GF-D8 (cell line): ENCODE measurements at regions not wholly inside any gene's neighbourhood (a gene's known extent, or its start where the extent isn't known, plus 50 kb on each side); places are given as distances from the start of the nearest gene placed in this dataset.

Experiments
- DNase-seq: peaks from one replicate; lab custom pipeline; 2025; lab: John Stamatoyannopoulos, UW

GRCh38 chr13:99892866-99893504, 78.6 kb downstream of the ZIC5 start:
- DNase-seq, result no peak

DNA sequence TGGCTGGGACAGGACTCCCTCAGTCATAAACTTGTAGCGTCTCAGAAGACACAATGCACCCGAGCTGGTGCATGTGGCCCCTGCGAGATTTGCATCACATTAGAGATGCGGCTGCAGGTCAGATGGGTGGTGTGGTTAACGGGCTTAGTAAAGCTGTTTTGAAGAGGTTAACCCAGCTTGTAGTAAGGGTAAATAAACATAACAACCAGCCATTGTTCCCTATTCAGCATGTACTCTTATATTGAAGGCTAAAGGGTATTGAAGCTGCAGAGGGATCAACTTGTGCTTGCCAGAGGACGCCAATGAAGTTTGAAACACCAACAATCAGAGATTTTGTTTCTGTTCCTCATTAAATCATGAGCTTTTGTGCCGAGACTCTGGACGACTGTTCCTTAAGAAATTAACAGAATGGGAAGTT, 79.4 kb downstream of the ZIC5 start:
- DNase-seq, result no peak

DNA sequence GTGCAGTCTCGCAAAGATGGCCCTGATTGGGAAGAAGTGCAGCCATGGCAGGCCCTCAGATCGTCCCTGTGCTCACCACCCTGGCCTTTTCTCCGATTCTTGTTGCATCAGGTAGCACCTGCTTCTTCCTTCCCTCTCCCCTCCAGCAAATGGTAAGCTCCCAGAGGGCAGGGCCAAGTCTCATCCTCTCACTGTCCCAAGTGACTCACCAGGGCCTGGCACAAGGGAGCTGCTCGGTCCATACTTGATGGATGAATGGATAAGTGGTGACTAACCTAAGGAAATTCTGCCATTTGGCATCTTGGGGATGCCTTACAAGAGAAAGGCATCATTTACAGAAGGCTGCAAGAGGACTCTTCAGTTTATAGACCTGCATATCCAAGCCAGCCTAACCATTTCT, 84.9 kb downstream of the ZIC5 start:
- no peak for DNase-seq

DNA sequence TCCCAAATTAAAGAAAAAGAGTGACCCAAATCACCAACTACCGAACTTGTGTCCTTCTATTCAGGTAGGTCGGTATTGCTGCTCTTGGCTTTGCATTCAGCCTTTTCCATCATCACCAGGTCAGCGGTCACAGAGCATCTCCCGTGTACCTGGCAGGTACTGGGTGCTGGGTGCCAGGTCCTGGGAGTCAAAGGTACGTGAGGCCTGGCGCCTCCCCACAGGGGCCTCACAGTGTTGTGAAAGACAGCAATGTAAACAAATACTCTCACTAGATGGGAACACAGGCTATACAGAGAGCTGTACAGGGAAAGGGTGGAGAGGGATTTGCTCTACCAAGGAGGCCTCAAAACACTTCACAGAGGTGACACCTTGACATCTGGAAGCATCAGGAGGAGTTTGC, 86.7 kb downstream of the ZIC5 start:
- DNase-seq, result no peak

DNA sequence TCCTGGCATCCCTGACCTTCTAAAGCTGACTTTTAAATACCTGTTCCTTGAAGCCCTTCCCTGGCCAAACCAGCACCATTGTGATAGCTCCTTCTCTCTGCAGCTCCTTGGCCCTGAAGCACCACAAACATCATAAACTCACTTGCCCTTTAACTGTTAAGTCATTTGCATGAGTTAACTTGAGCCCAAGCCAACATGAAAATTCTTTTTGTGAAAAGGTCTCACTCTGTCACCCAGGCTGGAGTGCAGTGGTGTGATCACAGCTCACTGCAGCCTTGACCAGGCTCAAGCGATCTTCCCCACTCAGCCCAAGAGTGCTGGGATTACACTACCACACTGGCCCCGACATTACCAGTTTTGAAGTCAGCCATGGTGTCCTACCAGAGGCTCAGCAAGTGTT, 87.8 kb downstream of the ZIC5 start:
- DNase-seq, result no peak

DNA sequence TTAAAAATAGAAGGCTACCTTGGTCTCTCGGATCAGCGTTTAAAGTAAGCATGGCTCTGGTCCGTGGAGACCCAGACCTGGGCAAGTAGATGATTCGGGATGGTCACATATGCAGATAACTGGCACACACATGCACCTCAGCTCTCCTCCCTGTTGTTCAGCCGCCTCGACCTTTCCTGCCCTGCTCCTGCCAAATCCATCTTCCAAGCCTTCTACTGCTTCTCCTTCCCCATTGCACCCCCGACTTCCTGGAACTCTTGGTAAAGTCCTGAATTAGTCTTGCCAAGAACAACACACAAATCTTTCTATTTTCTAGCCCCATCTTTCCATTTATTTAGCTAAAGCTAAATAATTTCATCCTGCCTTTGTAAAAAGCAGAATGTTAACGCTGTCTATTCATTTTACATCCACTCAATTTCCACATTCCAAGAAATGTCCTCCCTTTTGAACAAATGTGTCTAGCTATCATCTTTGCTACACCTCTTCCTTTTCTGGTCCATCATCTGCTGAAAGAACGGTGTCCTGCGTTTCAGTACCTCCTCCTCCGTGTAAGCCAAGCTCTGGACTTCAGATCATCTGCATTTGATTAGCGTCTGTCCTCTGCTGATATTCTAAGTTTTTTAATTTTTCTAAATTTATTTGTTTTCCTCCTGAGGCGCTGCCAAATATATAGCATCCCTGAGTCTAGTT, 92.5 kb downstream of the ZIC5 start:
- no peak for DNase-seq

GRCh38 chr13:99876651-99877050, 94.9 kb downstream of the ZIC5 start:
- no peak for DNase-seq

GRCh38 chr13:99875391-99875790, 96.2 kb downstream of the ZIC5 start:
- no peak for DNase-seq

DNA sequence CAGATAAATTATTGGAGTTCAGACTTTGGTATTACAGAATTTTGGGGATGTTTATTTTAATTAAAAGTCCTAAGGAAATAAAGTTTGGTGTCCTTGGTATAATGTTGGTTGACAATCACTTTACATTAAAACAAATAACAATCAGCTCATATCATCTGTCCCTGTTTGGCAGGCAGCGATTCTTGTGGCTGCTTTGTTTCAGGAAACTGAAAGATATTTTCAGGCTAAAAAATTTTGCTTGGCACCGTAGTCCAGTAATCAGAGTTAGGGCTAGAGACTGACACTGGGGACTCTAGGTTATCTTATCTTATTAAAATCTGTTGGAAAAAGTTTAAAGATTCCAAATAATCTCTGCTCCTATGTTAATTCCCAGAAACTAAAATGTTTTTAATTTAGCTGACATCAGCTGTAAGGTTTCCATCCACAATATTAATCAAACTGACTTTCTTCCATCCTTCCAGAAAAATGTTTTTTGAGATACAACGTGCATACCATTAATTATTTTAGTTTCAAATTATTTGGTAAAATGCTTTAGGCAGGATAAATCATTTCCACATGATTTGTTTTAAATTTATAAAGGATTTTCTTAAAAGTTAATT, 97.6 kb downstream of the ZIC5 start:
- no peak for DNase-seq

DNA sequence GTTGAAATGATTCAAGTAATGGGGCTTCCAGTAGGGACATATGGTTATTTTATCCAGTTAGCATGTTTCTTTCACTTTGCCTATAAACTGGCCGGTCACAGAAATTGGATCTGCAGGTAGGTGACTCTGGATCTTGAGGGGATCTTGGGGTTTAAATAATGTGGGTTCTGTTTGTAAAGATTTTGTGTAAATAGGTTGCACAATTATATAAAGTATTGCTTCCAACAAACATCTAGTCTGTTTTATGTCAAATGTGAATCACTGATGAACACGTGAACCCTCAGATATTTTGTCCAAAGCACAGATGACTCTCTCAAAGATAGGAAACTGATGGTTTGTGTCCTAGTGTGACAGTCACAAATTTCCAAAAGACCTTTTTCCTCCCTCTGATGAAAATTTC, 98.4 kb downstream of the ZIC5 start:
- DNase-seq, result no peak

DNA sequence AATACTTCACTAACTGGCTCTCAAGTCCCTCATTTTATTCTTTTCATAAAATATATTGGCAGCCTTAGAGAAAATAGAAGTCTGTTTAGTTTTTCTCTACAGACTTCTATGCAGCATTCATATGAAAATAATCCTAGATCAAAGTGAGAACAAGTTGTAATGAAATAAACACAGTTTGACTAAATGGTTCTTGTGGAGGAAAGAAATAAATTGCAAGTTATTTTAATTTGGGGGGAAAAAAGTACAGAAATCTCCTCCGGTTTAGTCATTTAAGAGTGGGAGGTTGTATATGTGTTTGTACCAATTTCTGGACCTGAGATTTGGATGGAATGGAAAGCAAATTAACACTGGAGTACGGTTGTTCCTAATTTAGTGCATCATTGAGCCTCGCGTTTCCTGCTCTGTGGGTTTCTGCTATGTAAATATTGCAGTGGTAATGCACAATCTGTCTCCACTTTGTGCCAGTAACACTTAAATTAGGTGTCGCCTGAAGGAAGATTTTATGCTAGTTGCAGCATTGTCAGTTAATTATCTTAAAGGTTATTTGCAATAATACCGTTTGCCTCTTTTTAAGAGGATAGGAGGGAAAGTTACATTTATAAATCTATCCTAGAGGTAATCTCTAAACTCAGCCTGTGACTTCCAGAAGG, 100.2 kb downstream of the ZIC5 start:
- DNase-seq, result no peak

DNA sequence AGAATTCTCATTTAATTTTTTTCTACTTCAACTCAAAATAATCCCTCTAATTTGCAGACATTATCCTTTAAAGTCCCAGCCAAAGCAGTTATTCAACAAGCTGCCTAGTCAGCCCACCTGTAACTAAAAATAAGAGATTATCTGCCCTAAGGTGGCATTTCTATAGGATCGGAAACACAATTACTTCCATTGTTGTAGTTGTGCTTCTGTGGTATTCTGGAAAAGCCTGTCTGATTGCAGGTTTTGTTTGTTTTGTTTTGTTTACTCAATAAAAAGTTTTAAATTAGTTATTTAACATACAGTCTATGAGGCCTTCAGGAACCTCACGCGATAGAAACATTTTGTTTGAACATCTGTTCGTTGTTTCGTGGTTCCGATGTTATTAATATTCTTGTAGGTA, 101.0 kb downstream of the ZIC5 start:
- DNase-seq, result no peak

DNA sequence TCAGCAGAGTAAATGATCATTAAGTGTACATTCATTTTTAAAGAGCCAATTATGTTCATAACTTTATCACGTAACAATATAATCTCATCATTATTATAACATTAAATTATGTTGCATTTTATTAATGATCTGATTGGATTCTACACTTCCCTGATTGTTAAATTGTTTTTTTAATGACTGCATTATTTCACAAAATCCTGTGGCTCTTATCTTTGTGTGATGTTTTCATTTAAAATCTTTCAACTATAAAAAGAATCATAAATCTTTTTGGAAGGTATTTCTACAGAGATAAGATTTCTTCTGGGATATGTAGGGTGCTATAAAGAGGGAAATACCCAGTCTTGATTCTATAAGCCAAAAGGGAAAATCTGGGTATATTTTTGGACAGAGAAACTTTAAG, 101.7 kb downstream of the ZIC5 start:
- no peak for DNase-seq

GRCh38 chr13:99868767-99869166, 102.8 kb downstream of the ZIC5 start:
- no peak for DNase-seq

GRCh38 chr13:99867535-99868257, 103.9 kb downstream of the ZIC5 start:
- DNase-seq, result no peak

GRCh38 chr13:99866781-99867180, 104.8 kb downstream of the ZIC5 start:
- DNase-seq, result no peak

DNA sequence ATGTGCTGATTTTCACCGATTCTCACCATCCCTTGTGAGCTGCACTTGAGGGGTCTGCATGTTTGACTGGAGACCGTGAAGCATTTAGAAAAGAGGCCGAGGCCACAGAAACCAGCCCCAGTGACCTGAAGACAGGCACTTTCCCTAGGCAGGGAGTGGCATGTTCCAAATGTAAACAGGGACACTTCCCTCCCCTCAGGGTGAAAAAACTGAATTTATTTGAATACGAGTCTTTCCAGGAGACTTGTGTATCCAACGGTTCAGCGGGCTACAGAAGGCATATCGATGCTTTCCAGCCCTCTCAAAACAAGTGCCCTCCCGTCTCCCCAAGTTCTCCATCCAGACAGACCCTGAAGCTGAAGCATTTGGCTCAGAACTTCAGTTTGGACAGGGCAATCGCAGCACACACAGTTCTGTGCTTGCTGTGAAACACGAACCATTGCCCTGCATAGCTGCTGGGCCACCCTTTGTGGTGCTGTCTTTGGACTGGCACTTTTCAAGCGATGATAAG, 106.1 kb downstream of the ZIC5 start:
- DNase-seq, result no peak

DNA sequence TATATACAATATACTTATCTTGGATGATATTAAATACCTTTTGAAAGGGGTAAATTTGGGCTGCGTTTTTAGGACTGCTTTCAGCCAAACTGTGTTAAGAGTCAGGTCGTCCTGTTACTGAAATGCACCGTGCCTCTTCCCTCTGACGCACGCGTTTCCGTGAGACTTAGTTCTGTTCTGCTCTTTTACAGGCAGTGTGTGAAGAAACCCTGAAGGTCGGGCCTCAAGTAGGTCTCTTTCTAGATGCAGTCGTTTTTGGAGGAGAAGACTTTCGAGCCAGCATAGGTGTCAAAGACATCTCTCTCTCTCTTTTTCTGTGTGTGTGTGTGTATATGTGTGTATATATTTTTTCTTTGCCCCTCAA, 107.0 kb downstream of the ZIC5 start:
- DNase-seq, result no peak

GRCh38 chr13:99863789-99864626, 107.6 kb downstream of the ZIC5 start:
- DNase-seq, result no peak

DNA sequence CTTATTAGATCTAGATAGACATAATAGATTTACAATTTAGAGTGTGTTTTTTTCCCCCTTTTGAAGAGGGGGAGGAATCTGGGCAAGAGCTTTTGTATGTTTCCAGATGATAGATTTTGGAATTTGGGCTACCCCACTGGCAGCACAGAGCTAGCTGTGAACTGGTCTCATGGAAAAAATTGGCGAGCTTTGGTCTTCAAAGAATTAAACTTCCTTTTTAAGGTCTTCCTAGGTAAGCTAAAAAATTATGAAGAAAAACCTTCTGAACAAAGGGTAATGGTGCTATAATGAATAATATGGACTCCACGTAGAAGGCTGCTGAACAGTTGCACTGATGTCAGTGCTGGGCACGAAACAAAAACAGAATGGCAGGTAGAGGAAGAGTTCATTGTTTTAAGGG, 109.3 kb downstream of the ZIC5 start:
- DNase-seq, result no peak

DNA sequence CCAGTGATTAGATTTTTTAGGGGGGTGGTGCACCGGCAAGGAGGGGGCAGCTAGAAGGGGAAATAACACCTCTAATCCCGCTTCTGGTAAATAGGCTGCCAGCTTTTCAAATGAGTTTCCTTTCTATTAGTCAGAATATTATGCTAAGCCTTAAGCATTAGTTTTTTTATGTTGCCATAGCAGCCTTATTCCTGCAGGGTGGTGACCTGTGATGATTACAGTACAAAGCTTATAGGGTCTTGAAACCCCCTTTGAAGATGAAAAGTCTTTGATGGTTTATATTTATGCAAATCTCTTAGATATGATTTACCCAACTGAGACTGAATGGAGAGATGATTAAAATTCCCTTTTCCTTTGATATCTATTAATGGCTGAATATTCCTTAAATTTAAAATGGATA, 109.8 kb downstream of the ZIC5 start:
- no peak for DNase-seq
